Neural crest cell (in vitro differentiated cells): ENCODE measurements at regions not wholly inside any gene's neighbourhood (a gene's known extent, or its start where the extent isn't known, plus 50 kb on each side); places are given as distances from the start of the nearest gene placed in this dataset.

Experiments used
- DNase-seq: peaks from one replicate; pipeline ENCODE4 v3.0.0; 2021; ENCODE audit warnings: low read depth, mixed read lengths, low spot score
- H3K27ac Mint-ChIP-seq: one replicate; pipeline ENCODE4 v1.8.0; 2021; ENCODE audit warnings: mild to moderate bottlenecking, mixed read lengths; ENCODE audit not compliant: unreplicated experiment
- H3K27me3 Mint-ChIP-seq: 2 replicates; pipeline ENCODE4 v1.8.0; 2021; ENCODE audit warnings: low read depth, mild to moderate bottlenecking, mixed read lengths
- H3K36me3 Mint-ChIP-seq: 2 replicates; pipeline ENCODE4 v1.8.0; 2021; ENCODE audit warnings: low read depth, mild to moderate bottlenecking, mixed read lengths
- H3K4me1 Mint-ChIP-seq: 2 replicates; pipeline ENCODE4 v1.8.0; 2021; ENCODE audit warnings: mixed read lengths
- H3K4me3 Mint-ChIP-seq: one replicate; pipeline ENCODE4 v1.8.0; 2021; ENCODE audit warnings: mild to moderate bottlenecking, mixed read lengths
- H3K9me3 Mint-ChIP-seq: 2 replicates; pipeline ENCODE4 v1.8.0; 2021; ENCODE audit warnings: mixed read lengths
- TF ChIP-seq, protein P1 (sequence below): fragments of 200-600 bp; sonication (generic); conservative IDR thresholded peaks from 2 replicates; pipeline ENCODE4 v1.5.0; 2021; ENCODE audit warnings: antibody characterized with exemption, mild to moderate bottlenecking

GRCh38 chr7:52479990-52480389 lies 555.4 kb upstream of the POM121L12 start:
- Mint-ChIP-seq H3K36me3 (no peaks in the 10 kb centered on the region), H3K4me3 (no peak overlapping the region), H3K9me3 (no peaks in the 10 kb centered on the region), H3K27ac (no peak overlapping the region), H3K27me3 (no peaks in the 10 kb centered on the region), H3K4me1 (no peaks in the 10 kb centered on the region)
- TF ChIP-seq, protein P1, sequence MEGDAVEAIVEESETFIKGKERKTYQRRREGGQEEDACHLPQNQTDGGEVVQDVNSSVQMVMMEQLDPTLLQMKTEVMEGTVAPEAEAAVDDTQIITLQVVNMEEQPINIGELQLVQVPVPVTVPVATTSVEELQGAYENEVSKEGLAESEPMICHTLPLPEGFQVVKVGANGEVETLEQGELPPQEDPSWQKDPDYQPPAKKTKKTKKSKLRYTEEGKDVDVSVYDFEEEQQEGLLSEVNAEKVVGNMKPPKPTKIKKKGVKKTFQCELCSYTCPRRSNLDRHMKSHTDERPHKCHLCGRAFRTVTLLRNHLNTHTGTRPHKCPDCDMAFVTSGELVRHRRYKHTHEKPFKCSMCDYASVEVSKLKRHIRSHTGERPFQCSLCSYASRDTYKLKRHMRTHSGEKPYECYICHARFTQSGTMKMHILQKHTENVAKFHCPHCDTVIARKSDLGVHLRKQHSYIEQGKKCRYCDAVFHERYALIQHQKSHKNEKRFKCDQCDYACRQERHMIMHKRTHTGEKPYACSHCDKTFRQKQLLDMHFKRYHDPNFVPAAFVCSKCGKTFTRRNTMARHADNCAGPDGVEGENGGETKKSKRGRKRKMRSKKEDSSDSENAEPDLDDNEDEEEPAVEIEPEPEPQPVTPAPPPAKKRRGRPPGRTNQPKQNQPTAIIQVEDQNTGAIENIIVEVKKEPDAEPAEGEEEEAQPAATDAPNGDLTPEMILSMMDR, result no peak
- DNase-seq, result no peak

GRCh38 chr7:52475001-52475582 lies 560.3 kb upstream of the POM121L12 start:
- no peak for DNase-seq
- Mint-ChIP-seq H3K27me3 (no peaks in the 10 kb centered on the region), H3K9me3 (peaks cover 2% of the 10 kb centered on the region), H3K4me3 (no peak overlapping the region), H3K36me3 (no peaks in the 10 kb centered on the region), H3K4me1 (no peaks in the 10 kb centered on the region), H3K27ac (no peak overlapping the region)
- TF ChIP-seq, protein P1, result no peak

GRCh38 chr7:52473756-52474155 lies 561.7 kb upstream of the POM121L12 start:
- DNase-seq, result no peak
- Mint-ChIP-seq H3K4me1 (no peaks in the 10 kb centered on the region), H3K9me3 (peaks cover 2% of the 10 kb centered on the region), H3K36me3 (no peaks in the 10 kb centered on the region), H3K4me3 (no peak overlapping the region), H3K27me3 (peaks cover 2% of the 10 kb centered on the region), H3K27ac (no peak overlapping the region)
- TF ChIP-seq, protein P1, result no peak

DNA sequence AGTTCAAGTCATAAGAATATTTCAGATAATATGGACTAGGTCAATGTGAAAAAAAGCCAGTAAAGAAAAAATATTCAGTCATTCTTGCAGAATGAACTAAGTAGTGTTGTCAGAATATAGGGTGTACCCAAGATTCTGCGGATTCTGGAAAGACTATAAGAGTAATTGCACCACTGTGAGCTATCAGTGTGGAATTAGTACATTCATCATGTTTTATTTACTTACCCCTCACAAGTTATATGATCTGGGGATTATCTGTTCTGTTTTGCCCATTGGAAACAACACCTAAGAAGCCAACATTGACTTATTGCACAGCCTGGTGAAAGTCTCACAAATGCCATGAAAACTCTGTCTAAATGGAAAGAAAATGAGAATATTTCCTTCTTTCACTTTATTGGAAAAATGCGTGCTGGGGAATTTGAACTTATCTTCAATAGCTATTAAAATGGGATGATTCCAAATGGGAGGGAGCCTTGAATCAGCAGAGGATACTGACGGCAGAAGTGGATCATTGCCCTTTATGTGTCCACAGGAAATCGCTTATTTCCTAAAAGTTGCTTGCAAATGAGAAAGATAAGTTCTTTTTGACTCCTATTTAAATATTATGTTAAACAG lies 563.3 kb upstream of the POM121L12 start:
- Mint-ChIP-seq H3K36me3 (no peaks in the 10 kb centered on the region), H3K9me3 (peaks cover 2% of the 10 kb centered on the region), H3K27me3 (peaks cover 2% of the 10 kb centered on the region), H3K27ac (no peak overlapping the region), H3K4me3 (no peak overlapping the region), H3K4me1 (no peaks in the 10 kb centered on the region)
- DNase-seq, result no peak
- TF ChIP-seq, protein P1, result no peak

DNA sequence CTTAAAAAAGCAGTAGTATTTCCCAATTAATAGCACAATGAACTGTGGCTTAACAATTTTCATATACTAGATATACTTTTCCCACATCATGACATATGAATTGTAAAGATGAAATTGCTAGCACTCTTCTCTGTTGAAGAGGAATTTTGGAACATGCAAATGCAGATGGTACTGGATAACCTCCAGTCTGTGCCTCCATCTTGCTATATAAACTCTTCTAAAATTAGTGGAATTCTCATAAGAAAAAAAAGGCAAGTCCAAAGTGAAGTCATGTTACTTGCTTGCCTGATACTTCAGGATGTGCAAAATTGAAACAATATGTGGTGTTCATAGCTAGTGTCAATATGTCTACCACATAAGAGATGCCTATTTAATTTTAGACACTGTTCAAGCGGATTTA lies 570.2 kb upstream of the POM121L12 start:
- Mint-ChIP-seq H3K27me3 (peaks cover 2% of the 10 kb centered on the region), H3K27ac (no peak overlapping the region), H3K9me3 (no peaks in the 10 kb centered on the region), H3K4me3 (no peak overlapping the region), H3K4me1 (no peaks in the 10 kb centered on the region), H3K36me3 (no peaks in the 10 kb centered on the region)
- TF ChIP-seq, protein P1, result no peak
- no peak for DNase-seq
